ENCODE measurements at regions not wholly inside any gene's neighbourhood (a gene's known extent, or its start where the extent isn't known, plus 50 kb on each side); places are given as distances from the start of the nearest gene placed in this dataset.
A peak's percentile ranks its signal among the peaks of the same experiment; 100 is the strongest.
"Not testable (repeated sequence)": the region's sequence is repeated elsewhere in the genome, so short reads cannot be mapped to it uniquely, and the experiment has no call there.

DNA sequence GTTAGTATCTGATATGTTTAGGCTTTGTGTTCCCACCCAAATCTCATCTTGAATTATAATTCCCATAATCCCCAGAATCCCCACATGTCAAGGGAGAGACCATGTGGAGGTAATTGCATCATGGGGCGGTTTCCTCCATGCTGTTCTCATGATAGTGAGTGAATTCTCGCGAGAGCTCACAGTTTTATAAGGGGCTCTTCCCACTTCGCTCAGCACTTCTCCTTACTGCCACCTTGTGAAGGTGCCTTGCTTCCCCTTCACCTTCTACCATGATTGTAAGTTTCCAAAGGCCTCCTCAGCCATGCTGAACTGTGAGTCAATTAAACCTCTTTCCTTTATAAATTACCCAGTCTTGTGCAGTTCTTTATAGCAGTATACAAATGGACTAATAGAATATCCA lies 371.9 kb upstream of the CCDC54 start:
- H2AFZ ChIP-seq (ENCODE audit: low read depth, low read length); H3K79me2 ChIP-seq (ENCODE audit: insufficient read depth, low read length); H3K9ac ChIP-seq (ENCODE audit: low read depth, low read length); H3K9me3 ChIP-seq (ENCODE audit: insufficient read depth, low read length, severe bottlenecking); H3K36me3 ChIP-seq (ENCODE audit: insufficient read depth, low read length); H3K27ac ChIP-seq (ENCODE audit: low read length); H4K20me1 ChIP-seq (ENCODE audit: insufficient read depth, low read length); ATAC-seq (ENCODE audit: insufficient read depth, low read depth); H3K4me2 ChIP-seq (ENCODE audit: insufficient read depth, low read length); H3K27me3 ChIP-seq (ENCODE audit: insufficient read depth, low read length, poor library complexity); DNase-seq; H3K4me1 ChIP-seq (ENCODE audit: insufficient read depth, low read length); H3K4me3 ChIP-seq (ENCODE audit: low read depth in 1 of 2, low read length in 2 of 2): not testable (repeated sequence)
- TF ChIP-seq, protein P1, sequence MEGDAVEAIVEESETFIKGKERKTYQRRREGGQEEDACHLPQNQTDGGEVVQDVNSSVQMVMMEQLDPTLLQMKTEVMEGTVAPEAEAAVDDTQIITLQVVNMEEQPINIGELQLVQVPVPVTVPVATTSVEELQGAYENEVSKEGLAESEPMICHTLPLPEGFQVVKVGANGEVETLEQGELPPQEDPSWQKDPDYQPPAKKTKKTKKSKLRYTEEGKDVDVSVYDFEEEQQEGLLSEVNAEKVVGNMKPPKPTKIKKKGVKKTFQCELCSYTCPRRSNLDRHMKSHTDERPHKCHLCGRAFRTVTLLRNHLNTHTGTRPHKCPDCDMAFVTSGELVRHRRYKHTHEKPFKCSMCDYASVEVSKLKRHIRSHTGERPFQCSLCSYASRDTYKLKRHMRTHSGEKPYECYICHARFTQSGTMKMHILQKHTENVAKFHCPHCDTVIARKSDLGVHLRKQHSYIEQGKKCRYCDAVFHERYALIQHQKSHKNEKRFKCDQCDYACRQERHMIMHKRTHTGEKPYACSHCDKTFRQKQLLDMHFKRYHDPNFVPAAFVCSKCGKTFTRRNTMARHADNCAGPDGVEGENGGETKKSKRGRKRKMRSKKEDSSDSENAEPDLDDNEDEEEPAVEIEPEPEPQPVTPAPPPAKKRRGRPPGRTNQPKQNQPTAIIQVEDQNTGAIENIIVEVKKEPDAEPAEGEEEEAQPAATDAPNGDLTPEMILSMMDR (IDR thresholded peaks at IDR 0.05; ENCODE audit: borderline replicate concordance, extremely low read depth, low read length, poor library complexity, severe bottlenecking) = peak; percentile 34

DNA sequence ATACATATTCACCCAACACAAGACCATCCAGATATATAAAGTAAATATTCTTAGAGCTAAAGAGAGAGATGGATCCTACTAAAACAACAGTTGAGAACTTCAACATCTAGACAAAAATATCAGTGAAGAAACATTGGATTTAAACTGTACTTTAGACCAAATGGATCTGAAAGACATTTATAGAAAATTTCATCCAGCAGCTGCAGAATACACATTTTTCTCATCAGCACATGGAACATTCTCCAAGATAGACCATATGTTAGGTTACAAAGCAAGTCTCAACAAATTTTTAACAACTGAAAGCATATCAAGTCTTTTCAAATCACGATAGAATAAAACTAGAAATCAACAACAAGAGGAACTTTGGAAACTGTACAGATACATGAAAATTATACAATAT lies 369.0 kb upstream of the CCDC54 start:
- no peak overlapping the region for H3K4me2 ChIP-seq (ENCODE audit: insufficient read depth, low read length)
- no peaks in the 10 kb centered on the region for H4K20me1 ChIP-seq (ENCODE audit: insufficient read depth, low read length)
- H3K4me1 ChIP-seq (ENCODE audit: insufficient read depth, low read length) = no peaks in the 10 kb centered on the region
- no peak overlapping the region for H3K4me3 ChIP-seq (ENCODE audit: low read depth in 1 of 2, low read length in 2 of 2)
- H3K9ac ChIP-seq (ENCODE audit: low read depth, low read length) = no peak overlapping the region
- H3K9me3 ChIP-seq (ENCODE audit: insufficient read depth, low read length, severe bottlenecking) = no peaks in the 10 kb centered on the region
- no peaks in the 10 kb centered on the region for H3K79me2 ChIP-seq (ENCODE audit: insufficient read depth, low read length)
- H3K27ac ChIP-seq (ENCODE audit: low read length) = no peak overlapping the region
- no peak for DNase-seq
- H2AFZ ChIP-seq (ENCODE audit: low read depth, low read length) = no peak overlapping the region
- no peaks in the 10 kb centered on the region for H3K27me3 ChIP-seq (ENCODE audit: insufficient read depth, low read length, poor library complexity)
- no peaks in the 10 kb centered on the region for H3K36me3 ChIP-seq (ENCODE audit: insufficient read depth, low read length)
- no peak for TF ChIP-seq EZH2 (IDR thresholded peaks at IDR 0.05; ENCODE audit: borderline replicate concordance, low read depth, low read length, severe bottlenecking)
- TF ChIP-seq, protein P1 (IDR thresholded peaks at IDR 0.05; ENCODE audit: borderline replicate concordance, extremely low read depth, low read length, poor library complexity, severe bottlenecking) = no peak
- no peak for ATAC-seq (ENCODE audit: insufficient read depth, low read depth)

DNA sequence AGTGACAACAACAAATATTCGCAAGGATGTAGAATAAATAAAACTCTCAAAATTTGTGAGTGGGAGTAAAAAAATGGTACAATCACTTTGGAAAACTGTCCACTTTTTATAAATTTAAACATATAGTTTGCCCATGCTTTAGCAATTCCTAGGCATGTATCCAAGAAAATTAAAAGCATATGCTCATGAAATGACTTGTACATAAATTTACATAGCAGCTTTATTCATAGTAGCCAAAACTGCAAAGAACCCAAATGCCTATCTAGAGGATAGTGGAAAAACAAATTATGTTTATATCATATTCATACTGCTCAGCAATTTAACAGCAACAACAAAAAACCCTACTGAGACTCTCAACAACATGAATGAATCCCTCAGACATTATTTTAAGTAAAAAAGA lies 363.6 kb upstream of the CCDC54 start:
- Histone ChIP-seq H3K4me3 (ENCODE audit: low read depth in 1 of 2, low read length in 2 of 2) (no peak overlapping the region), H3K27ac (ENCODE audit: low read length) (no peak overlapping the region), H3K9ac (ENCODE audit: low read depth, low read length) (no peak overlapping the region), H3K27me3 (ENCODE audit: insufficient read depth, low read length, poor library complexity) (no peaks in the 10 kb centered on the region), H3K79me2 (ENCODE audit: insufficient read depth, low read length) (no peaks in the 10 kb centered on the region), H3K9me3 (ENCODE audit: insufficient read depth, low read length, severe bottlenecking) (peaks cover 3% of the 10 kb centered on the region), H4K20me1 (ENCODE audit: insufficient read depth, low read length) (no peaks in the 10 kb centered on the region), H3K4me2 (ENCODE audit: insufficient read depth, low read length) (no peak overlapping the region), H3K4me1 (ENCODE audit: insufficient read depth, low read length) (no peaks in the 10 kb centered on the region), H3K36me3 (ENCODE audit: insufficient read depth, low read length) (no peaks in the 10 kb centered on the region), H2AFZ (ENCODE audit: low read depth, low read length) (no peak overlapping the region)
- ATAC-seq (ENCODE audit: insufficient read depth, low read depth) (no peak), DNase-seq (no peak)
- TF ChIP-seq, protein P1 (IDR thresholded peaks at IDR 0.05; ENCODE audit: borderline replicate concordance, extremely low read depth, low read length, poor library complexity, severe bottlenecking) = no peak
- TF ChIP-seq EZH2 (IDR thresholded peaks at IDR 0.05; ENCODE audit: borderline replicate concordance, low read depth, low read length, severe bottlenecking) = no peak

DNA sequence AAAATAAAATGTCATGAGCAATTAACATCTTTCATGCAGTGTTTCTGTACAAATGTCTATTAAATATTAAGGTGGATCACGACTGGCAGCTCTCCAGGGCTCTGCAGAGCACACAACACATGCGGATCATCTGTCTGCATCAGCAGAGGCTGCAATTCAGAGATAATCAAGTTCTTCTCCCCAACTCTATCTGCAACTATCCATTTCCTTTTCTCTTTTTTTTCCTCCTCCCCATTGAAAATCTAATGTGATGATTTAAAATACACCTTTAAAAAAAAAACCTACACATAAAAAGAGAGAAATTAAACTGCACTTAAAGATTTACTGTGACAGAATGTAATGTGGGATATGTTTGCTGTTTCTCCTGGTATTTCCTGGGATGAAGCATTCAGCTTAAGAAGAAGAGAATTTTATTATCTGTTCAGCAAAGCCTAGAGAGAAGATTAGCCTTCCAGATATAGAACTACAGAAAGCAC lies 352.6 kb upstream of the CCDC54 start:
- H3K9ac ChIP-seq (ENCODE audit: low read depth, low read length) = no peak overlapping the region
- no peak overlapping the region for H3K27ac ChIP-seq (ENCODE audit: low read length)
- H3K4me1 ChIP-seq (ENCODE audit: insufficient read depth, low read length) = no peaks in the 10 kb centered on the region
- no peaks in the 10 kb centered on the region for H3K9me3 ChIP-seq (ENCODE audit: insufficient read depth, low read length, severe bottlenecking)
- ATAC-seq (ENCODE audit: insufficient read depth, low read depth) = no peak
- no peaks in the 10 kb centered on the region for H4K20me1 ChIP-seq (ENCODE audit: insufficient read depth, low read length)
- H3K4me2 ChIP-seq (ENCODE audit: insufficient read depth, low read length) = no peak overlapping the region
- no peak for DNase-seq
- no peaks in the 10 kb centered on the region for H3K36me3 ChIP-seq (ENCODE audit: insufficient read depth, low read length)
- H2AFZ ChIP-seq (ENCODE audit: low read depth, low read length) = no peak overlapping the region
- TF ChIP-seq EZH2 (IDR thresholded peaks at IDR 0.05; ENCODE audit: borderline replicate concordance, low read depth, low read length, severe bottlenecking) = no peak
- TF ChIP-seq, protein P1 (IDR thresholded peaks at IDR 0.05; ENCODE audit: borderline replicate concordance, extremely low read depth, low read length, poor library complexity, severe bottlenecking) = no peak
- H3K79me2 ChIP-seq (ENCODE audit: insufficient read depth, low read length) = no peaks in the 10 kb centered on the region
- H3K27me3 ChIP-seq (ENCODE audit: insufficient read depth, low read length, poor library complexity) = no peaks in the 10 kb centered on the region
- H3K4me3 ChIP-seq (ENCODE audit: low read depth in 1 of 2, low read length in 2 of 2) = no peak overlapping the region
